GM12878 (cell line): ENCODE measurements at regions not wholly inside any gene's neighbourhood (a gene's known extent, or its start where the extent isn't known, plus 50 kb on each side); places are given as distances from the start of the nearest gene placed in this dataset.

Source experiments
- MYB ChIP-seq: fragments of 150-350 bp; IDR thresholded peaks from 2 replicates; pipeline ENCODE4 v1.6.1; 2014; ENCODE audit warnings: mild to moderate bottlenecking, low read depth, low read length, borderline replicate concordance
- POLR2A ChIP-seq: IDR thresholded peaks from 2 replicates; pipeline ENCODE4 v1.6.1; 2011; ENCODE audit warnings: low read depth, mild to moderate bottlenecking, low read length
- RBBP5 ChIP-seq: fragments of 200-600 bp; sonication (generic); conservative IDR thresholded peaks from 2 replicates; pipeline ENCODE4 v1.6.1; 2016
- SPI1 ChIP-seq: IDR thresholded peaks from 2 replicates; pipeline ENCODE4 v1.6.1; 2011; ENCODE audit warnings: low read depth, mild to moderate bottlenecking, low read length, moderate library complexity, borderline replicate concordance; ENCODE audit not compliant: insufficient read depth
- TF ChIP-seq, protein P1 (sequence below): fragments of 450-650 bp; conservative IDR thresholded peaks from 2 replicates; pipeline ENCODE4 v1.6.1; 2017; ENCODE audit warnings: mild to moderate bottlenecking, moderate library complexity
- TF ChIP-seq, protein P2 (sequence below): fragments of 450-650 bp; IDR thresholded peaks from 2 replicates; pipeline ENCODE4 v1.6.1; 2018; ENCODE audit warnings: mild to moderate bottlenecking, low read depth, moderate library complexity; ENCODE audit not compliant: partially characterized antibody
- TF ChIP-seq, protein P3 (sequence below): fragments of 450-650 bp; IDR thresholded peaks from 2 replicates; pipeline ENCODE4 v1.6.1; 2016; ENCODE audit warnings: mild to moderate bottlenecking, moderate library complexity, borderline replicate concordance

DNA sequence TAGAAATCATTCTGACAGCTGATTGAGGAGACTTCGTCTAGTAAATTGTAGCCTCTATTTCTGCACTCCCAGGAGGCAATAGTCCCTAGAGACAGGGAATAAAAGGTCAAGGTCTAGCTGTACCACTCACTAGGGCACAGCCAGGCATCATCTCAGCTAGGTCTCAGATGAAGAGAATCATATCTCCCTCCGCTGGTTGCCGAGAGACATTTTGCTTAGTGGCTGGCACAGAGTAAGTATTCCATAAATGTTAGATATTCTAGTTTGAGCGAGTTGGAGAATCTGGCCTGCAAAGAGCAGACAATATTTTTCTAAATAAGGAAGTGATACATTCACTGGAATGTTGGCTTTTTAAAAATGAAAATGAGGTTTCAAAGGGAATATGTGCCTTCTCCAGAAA is 180.4 kb upstream of the ACTBL2 start (continued):
- TF ChIP-seq, protein P1, sequence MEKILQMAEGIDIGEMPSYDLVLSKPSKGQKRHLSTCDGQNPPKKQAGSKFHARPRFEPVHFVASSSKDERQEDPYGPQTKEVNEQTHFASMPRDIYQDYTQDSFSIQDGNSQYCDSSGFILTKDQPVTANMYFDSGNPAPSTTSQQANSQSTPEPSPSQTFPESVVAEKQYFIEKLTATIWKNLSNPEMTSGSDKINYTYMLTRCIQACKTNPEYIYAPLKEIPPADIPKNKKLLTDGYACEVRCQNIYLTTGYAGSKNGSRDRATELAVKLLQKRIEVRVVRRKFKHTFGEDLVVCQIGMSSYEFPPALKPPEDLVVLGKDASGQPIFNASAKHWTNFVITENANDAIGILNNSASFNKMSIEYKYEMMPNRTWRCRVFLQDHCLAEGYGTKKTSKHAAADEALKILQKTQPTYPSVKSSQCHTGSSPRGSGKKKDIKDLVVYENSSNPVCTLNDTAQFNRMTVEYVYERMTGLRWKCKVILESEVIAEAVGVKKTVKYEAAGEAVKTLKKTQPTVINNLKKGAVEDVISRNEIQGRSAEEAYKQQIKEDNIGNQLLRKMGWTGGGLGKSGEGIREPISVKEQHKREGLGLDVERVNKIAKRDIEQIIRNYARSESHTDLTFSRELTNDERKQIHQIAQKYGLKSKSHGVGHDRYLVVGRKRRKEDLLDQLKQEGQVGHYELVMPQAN = no peak
- TF ChIP-seq RBBP5 = no peak
- no peak for TF ChIP-seq SPI1
- TF ChIP-seq, protein P2, sequence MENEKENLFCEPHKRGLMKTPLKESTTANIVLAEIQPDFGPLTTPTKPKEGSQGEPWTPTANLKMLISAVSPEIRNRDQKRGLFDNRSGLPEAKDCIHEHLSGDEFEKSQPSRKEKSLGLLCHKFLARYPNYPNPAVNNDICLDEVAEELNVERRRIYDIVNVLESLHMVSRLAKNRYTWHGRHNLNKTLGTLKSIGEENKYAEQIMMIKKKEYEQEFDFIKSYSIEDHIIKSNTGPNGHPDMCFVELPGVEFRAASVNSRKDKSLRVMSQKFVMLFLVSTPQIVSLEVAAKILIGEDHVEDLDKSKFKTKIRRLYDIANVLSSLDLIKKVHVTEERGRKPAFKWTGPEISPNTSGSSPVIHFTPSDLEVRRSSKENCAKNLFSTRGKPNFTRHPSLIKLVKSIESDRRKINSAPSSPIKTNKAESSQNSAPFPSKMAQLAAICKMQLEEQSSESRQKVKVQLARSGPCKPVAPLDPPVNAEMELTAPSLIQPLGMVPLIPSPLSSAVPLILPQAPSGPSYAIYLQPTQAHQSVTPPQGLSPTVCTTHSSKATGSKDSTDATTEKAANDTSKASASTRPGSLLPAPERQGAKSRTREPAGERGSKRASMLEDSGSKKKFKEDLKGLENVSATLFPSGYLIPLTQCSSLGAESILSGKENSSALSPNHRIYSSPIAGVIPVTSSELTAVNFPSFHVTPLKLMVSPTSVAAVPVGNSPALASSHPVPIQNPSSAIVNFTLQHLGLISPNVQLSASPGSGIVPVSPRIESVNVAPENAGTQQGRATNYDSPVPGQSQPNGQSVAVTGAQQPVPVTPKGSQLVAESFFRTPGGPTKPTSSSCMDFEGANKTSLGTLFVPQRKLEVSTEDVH = no peak
- no peak for TF ChIP-seq MYB
- TF ChIP-seq POLR2A = no peak
- TF ChIP-seq, protein P3, sequence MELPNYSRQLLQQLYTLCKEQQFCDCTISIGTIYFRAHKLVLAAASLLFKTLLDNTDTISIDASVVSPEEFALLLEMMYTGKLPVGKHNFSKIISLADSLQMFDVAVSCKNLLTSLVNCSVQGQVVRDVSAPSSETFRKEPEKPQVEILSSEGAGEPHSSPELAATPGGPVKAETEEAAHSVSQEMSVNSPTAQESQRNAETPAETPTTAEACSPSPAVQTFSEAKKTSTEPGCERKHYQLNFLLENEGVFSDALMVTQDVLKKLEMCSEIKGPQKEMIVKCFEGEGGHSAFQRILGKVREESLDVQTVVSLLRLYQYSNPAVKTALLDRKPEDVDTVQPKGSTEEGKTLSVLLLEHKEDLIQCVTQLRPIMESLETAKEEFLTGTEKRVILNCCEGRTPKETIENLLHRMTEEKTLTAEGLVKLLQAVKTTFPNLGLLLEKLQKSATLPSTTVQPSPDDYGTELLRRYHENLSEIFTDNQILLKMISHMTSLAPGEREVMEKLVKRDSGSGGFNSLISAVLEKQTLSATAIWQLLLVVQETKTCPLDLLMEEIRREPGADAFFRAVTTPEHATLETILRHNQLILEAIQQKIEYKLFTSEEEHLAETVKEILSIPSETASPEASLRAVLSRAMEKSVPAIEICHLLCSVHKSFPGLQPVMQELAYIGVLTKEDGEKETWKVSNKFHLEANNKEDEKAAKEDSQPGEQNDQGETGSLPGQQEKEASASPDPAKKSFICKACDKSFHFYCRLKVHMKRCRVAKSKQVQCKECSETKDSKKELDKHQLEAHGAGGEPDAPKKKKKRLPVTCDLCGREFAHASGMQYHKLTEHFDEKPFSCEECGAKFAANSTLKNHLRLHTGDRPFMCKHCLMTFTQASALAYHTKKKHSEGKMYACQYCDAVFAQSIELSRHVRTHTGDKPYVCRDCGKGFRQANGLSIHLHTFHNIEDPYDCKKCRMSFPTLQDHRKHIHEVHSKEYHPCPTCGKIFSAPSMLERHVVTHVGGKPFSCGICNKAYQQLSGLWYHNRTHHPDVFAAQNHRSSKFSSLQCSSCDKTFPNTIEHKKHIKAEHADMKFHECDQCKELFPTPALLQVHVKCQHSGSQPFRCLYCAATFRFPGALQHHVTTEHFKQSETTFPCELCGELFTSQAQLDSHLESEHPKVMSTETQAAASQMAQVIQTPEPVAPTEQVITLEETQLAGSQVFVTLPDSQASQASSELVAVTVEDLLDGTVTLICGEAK = no peak
